GM18873 (cell line): ENCODE measurements at regions not wholly inside any gene's neighbourhood (a gene's known extent, or its start where the extent isn't known, plus 50 kb on each side); places are given as distances from the start of the nearest gene placed in this dataset.

Experiments used
- ATAC-seq: cut with Tn5 transposase; IDR thresholded peaks from one replicate; pipeline ENCODE4 v1.9.1; 2021; ENCODE audit warnings: mild to moderate bottlenecking, moderate library complexity, moderate number of reproducible peaks; ENCODE audit not compliant: unreplicated experiment, low FRiP score

- ATAC-seq = no peak
These were observed 237.0 kb downstream of the SYK start for GRCh38 chr9:91038483-91039124.

GRCh38 chr9:91039125-91039834 is 237.7 kb downstream of the SYK start:
- no peak for ATAC-seq

- no peak for ATAC-seq
These were observed 238.2 kb downstream of the SYK start for GRCh38 chr9:91039835-91040140.

GRCh38 chr9:91040371-91041215 is 239.0 kb downstream of the SYK start:
- ATAC-seq = no peak

- ATAC-seq = no peak
These were observed 240.4 kb downstream of the SYK start for GRCh38 chr9:91042024-91042423.

GRCh38 chr9:91042541-91042940 is 240.9 kb downstream of the SYK start:
- ATAC-seq = no peak

- no peak for ATAC-seq
These were observed 241.6 kb downstream of the SYK start for GRCh38 chr9:91043056-91043810.

GRCh38 chr9:91043811-91044175 is 242.2 kb downstream of the SYK start:
- ATAC-seq = no peak

- no peak for ATAC-seq
These were observed 242.7 kb downstream of the SYK start for GRCh38 chr9:91044354-91044753.

- no peak for ATAC-seq
These were observed 243.4 kb downstream of the SYK start for GRCh38 chr9:91045041-91045440.

GRCh38 chr9:91047529-91047928 is 245.9 kb downstream of the SYK start:
- no peak for ATAC-seq

GRCh38 chr9:91047993-91048607 is 246.5 kb downstream of the SYK start:
- no peak for ATAC-seq

- no peak for ATAC-seq
These were observed 247.1 kb downstream of the SYK start for GRCh38 chr9:91048749-91049148.

- ATAC-seq = no peak
These were observed 252.2 kb downstream of the SYK start for GRCh38 chr9:91053824-91054223.

GRCh38 chr9:91055845-91056244 is 254.2 kb downstream of the SYK start:
- no peak for ATAC-seq

GRCh38 chr9:91056486-91056885 is 254.9 kb downstream of the SYK start:
- ATAC-seq = no peak

- ATAC-seq = no peak
These were observed 255.3 kb downstream of the SYK start for GRCh38 chr9:91056917-91057316.

GRCh38 chr9:91059713-91060112 is 258.1 kb downstream of the SYK start:
- ATAC-seq = no peak

- ATAC-seq = no peak
These were observed 259.1 kb downstream of the SYK start for GRCh38 chr9:91060520-91061343.

GRCh38 chr9:91061506-91061905 is 259.9 kb downstream of the SYK start:
- ATAC-seq = no peak
